Suprapubic skin (tissue), 4 donors: ENCODE measurements at regions not wholly inside any gene's neighbourhood (a gene's known extent, or its start where the extent isn't known, plus 50 kb on each side); places are given as distances from the start of the nearest gene placed in this dataset.

Experiments used
- DNase-seq, 2 donors: peaks; one replicate each; pipeline ENCODE4 v3.0.0-alpha.2; 2019; ENCODE audit warnings: low spot score in 2 of 2
- H3K27ac ChIP-seq: fragments of 200-600 bp; sonication (generic); one replicate; pipeline ENCODE4 v1.5.1; 2019
- H3K27me3 ChIP-seq: fragments of 200-600 bp; sonication (generic); one replicate; pipeline ENCODE4 v1.5.1; 2019
- H3K36me3 ChIP-seq: fragments of 200-600 bp; sonication (generic); one replicate; pipeline ENCODE4 v1.5.1; 2019
- H3K4me1 ChIP-seq: fragments of 200-600 bp; sonication (generic); one replicate; pipeline ENCODE4 v1.5.1; 2019
- H3K4me3 ChIP-seq: fragments of 200-600 bp; sonication (generic); one replicate; pipeline ENCODE4 v1.5.1; 2019; ENCODE audit warnings: mild to moderate bottlenecking
- H3K9me3 ChIP-seq: fragments of 200-600 bp; sonication (generic); one replicate; pipeline ENCODE4 v1.5.1; 2019
- CTCF ChIP-seq, 2 donors: fragments of 200-600 bp in 1 of 2; fragments of 450-650 bp in 1 of 2; sonication (generic) in 1 of 2; IDR thresholded peaks; one replicate each; pipeline ENCODE4 v1.5.1; 2016 to 2019; ENCODE audit warnings: antibody characterized with exemption in 2 of 2, mild to moderate bottlenecking in 1 of 2, moderate library complexity in 1 of 2
- EP300 ChIP-seq: sonication (generic); formaldehyde crosslinking; IDR thresholded peaks from one replicate; pipeline ENCODE4 v1.6.1; 2017; ENCODE audit warnings: antibody characterized with exemption
- POLR2A ChIP-seq, 2 donors: fragments of 450-650 bp; IDR thresholded peaks; one replicate each; pipeline ENCODE4 v1.6.1; 2017; ENCODE audit warnings: antibody characterized with exemption in 2 of 2, mild to moderate bottlenecking in 2 of 2, moderate library complexity in 2 of 2
- POLR2AphosphoS5 ChIP-seq, 3 donors: sonication (generic); formaldehyde crosslinking; IDR thresholded peaks; one replicate each; pipeline ENCODE4 v1.6.1; 2017; ENCODE audit warnings: antibody characterized with exemption in 3 of 3
- WGBS: methylation state at CpG from one replicate; pipeline ENCODE4 v1.1.5; 2018; 5-methylcytosine and 5-hydroxymethylcytosine counted together

GRCh38 chr12:24197532-24197931 is 248.1 kb upstream of the SOX5 start:
- WGBS, result 80% methylated on average over 5 of the region's 5 CpGs
- H3K4me1 ChIP-seq, result no peaks in the 10 kb centered on the region
- no peak for DNase-seq
- TF ChIP-seq POLR2AphosphoS5 (IDR thresholded peaks at IDR 0.05), result no peak
- TF ChIP-seq CTCF (IDR thresholded peaks at IDR 0.05), result no peak
- no peaks in the 10 kb centered on the region for H3K9me3 ChIP-seq
- H3K36me3 ChIP-seq, result no peaks in the 10 kb centered on the region
- no peak overlapping the region for H3K4me3 ChIP-seq
- H3K27me3 ChIP-seq, result no peaks in the 10 kb centered on the region
- no peak overlapping the region for H3K27ac ChIP-seq

GRCh38 chr12:24195063-24195462 is 245.6 kb upstream of the SOX5 start:
- WGBS, result 77% methylated on average over 4 of the region's 4 CpGs
- Histone ChIP-seq H3K27me3 (no peaks in the 10 kb centered on the region), H3K4me1 (no peaks in the 10 kb centered on the region), H3K27ac (no peak overlapping the region), H3K36me3 (no peaks in the 10 kb centered on the region), H3K4me3 (no peak overlapping the region), H3K9me3 (no peaks in the 10 kb centered on the region)
- TF ChIP-seq POLR2A (IDR thresholded peaks at IDR 0.05) (no peak), EP300 (no peak), CTCF (IDR thresholded peaks at IDR 0.05) (no peak), POLR2AphosphoS5 (IDR thresholded peaks at IDR 0.05) (no peak)
- DNase-seq, result no peak

- no peak overlapping the region for H3K4me3 ChIP-seq
- DNase-seq, result no peak
- no peaks in the 10 kb centered on the region for H3K27me3 ChIP-seq
- H3K9me3 ChIP-seq, result no peaks in the 10 kb centered on the region
- TF ChIP-seq EP300, result no peak
- no peak for TF ChIP-seq POLR2AphosphoS5 (IDR thresholded peaks at IDR 0.05)
- no peak for TF ChIP-seq CTCF (IDR thresholded peaks at IDR 0.05)
- no peak for TF ChIP-seq POLR2A (IDR thresholded peaks at IDR 0.05)
- 93% methylated on average over 5 of the region's 5 CpGs for WGBS
- H3K36me3 ChIP-seq, result no peaks in the 10 kb centered on the region
- H3K4me1 ChIP-seq, result no peaks in the 10 kb centered on the region
- no peak overlapping the region for H3K27ac ChIP-seq
These were observed 241.6 kb upstream of the SOX5 start for GRCh38 chr12:24191117-24191516.

GRCh38 chr12:24185782-24186181 is 236.3 kb upstream of the SOX5 start:
- no peaks in the 10 kb centered on the region for H3K36me3 ChIP-seq
- TF ChIP-seq CTCF (IDR thresholded peaks at IDR 0.05) (no peak), EP300 (no peak), POLR2A (IDR thresholded peaks at IDR 0.05) (no peak), POLR2AphosphoS5 (IDR thresholded peaks at IDR 0.05) (no peak)
- no peak overlapping the region for H3K27ac ChIP-seq
- H3K4me3 ChIP-seq, result no peak overlapping the region
- 100% methylated on average over 1 of the region's 1 CpG for WGBS
- no peaks in the 10 kb centered on the region for H3K4me1 ChIP-seq
- no peaks in the 10 kb centered on the region for H3K9me3 ChIP-seq
- DNase-seq, result no peak
- H3K27me3 ChIP-seq, result no peaks in the 10 kb centered on the region

GRCh38 chr12:24177889-24178288 is 228.4 kb upstream of the SOX5 start:
- Histone ChIP-seq H3K36me3 (no peaks in the 10 kb centered on the region), H3K4me1 (no peaks in the 10 kb centered on the region), H3K27ac (no peak overlapping the region), H3K9me3 (no peaks in the 10 kb centered on the region), H3K27me3 (no peaks in the 10 kb centered on the region), H3K4me3 (no peak overlapping the region)
- 77% methylated on average over 1 of the region's 1 CpG for WGBS
- DNase-seq, result no peak
- TF ChIP-seq POLR2AphosphoS5 (IDR thresholded peaks at IDR 0.05) (no peak), EP300 (no peak), CTCF (IDR thresholded peaks at IDR 0.05) (no peak), POLR2A (IDR thresholded peaks at IDR 0.05) (no peak)
